ENCODE measurements at regions not wholly inside any gene's neighbourhood (a gene's known extent, or its start where the extent isn't known, plus 50 kb on each side); places are given as distances from the start of the nearest gene placed in this dataset.

DNA sequence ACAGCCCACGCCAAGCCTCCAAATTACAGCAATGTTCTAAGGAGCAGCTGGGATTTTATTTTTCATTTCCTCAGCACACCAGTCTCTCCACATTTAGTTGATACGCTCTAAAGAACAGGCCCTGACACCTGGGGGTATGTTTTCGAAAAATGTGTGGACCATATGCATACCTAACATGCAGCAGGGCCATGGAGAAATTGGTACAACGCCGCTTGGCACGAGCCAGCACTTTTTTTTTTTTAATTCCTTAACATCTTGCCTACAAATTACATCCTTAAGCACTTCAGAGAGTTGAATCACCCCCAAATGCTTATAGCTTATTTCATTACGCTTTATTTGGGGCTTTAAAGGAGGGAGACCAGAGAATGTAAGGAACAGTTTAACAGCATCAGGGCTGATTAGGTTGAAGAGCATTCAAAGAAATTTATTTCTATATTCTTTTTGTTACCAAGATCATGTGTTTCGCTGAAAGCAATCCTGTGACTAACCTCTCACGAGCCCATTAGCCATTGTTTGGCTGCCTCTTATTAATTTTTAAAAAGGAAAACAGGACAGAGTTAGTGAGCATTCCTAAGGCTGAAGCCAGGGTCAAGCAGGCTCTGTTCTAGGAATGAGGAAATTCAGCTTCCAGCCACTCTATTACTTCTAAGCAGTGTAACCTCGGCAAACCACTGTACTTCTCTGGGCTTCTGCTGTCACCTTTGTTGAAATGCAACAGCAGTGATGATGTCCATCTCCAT is 173.8 kb downstream of the ACTL7B start:
- no peak overlapping the region for H3K27ac Mint-ChIP-seq
- H3K27me3 Mint-ChIP-seq, result no peaks in the 10 kb centered on the region
- H3K4me3 Mint-ChIP-seq, result no peak overlapping the region
- H3K36me3 Mint-ChIP-seq, result no peaks in the 10 kb centered on the region
- no peaks in the 10 kb centered on the region for H3K4me1 Mint-ChIP-seq
- peaks cover 10% of the 10 kb centered on the region for H3K9me3 Mint-ChIP-seq

DNA sequence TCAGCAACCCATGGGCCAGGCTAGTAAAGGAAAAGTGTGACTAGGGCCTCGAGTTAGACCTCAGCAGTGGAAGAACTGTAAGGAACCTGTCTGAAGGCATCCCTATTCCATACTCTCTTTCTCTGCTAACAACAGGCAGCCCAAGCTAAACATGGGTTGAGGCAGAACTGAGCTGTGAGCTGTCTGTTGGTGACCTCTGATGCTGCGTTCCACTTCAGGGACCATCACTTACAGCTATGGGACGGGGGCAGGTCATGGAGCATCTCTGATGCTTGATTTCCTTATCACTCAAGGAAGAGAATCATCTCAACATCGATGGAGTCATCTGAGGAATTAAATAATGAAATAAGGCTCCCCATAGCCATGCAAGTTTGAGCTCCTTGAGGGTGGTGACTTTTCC is 174.8 kb downstream of the ACTL7B start:
- Mint-ChIP-seq H3K9me3 (peaks cover under 1% of the 10 kb centered on the region), H3K27ac (no peak overlapping the region), H3K27me3 (no peaks in the 10 kb centered on the region), H3K4me3 (no peak overlapping the region), H3K4me1 (no peaks in the 10 kb centered on the region), H3K36me3 (no peaks in the 10 kb centered on the region)

DNA sequence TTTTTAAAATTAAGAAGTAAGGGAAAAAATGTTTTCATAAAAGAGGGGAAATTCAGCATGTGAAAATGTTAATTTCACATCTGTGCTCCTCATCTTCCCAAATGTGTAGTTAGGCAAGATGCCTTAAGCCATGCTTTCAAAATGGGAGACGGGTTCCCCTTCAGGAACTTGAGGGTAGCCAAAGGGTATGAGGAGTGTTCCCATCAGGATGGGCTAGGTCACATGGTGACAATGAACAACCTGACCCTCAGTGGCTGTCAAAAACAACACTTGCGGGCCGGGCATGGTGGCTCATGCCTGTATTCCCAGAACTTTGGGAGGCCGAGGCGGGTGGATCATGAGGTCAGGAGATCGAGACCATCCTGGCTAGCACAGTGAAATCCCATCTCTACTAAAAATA is 178.0 kb downstream of the ACTL7B start:
- H3K27ac Mint-ChIP-seq, result no peak overlapping the region
- H3K4me1 Mint-ChIP-seq, result no peaks in the 10 kb centered on the region
- no peaks in the 10 kb centered on the region for H3K27me3 Mint-ChIP-seq

DNA sequence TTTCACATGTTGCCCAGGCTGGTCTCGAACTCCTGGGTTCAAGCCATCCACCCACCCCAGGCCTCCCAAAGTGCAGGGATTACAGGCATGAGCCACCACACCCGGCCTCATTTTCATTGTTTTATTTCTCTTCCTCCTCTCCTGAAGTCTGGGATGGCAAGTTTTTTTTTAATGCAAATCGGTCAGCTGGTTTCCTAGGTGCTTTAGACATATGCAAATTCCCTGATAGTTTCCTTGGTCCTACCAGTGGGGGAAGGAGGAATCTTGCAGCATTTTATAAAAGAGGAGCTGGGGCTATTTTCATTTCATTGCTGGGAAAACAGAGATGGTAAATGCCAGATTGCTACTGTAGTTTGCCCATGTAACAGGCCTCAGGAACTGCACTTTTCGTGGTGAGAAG is 179.4 kb downstream of the ACTL7B start:
- Mint-ChIP-seq H3K4me3 (no peak overlapping the region), H3K36me3 (no peaks in the 10 kb centered on the region), H3K9me3 (no peaks in the 10 kb centered on the region), H3K4me1 (no peaks in the 10 kb centered on the region), H3K27me3 (no peaks in the 10 kb centered on the region), H3K27ac (no peak overlapping the region)

More for the DNA sequence above, 178.0 kb downstream of the ACTL7B start:
- no peaks in the 10 kb centered on the region for H3K9me3 Mint-ChIP-seq
- no peaks in the 10 kb centered on the region for H3K36me3 Mint-ChIP-seq
- no peak overlapping the region for H3K4me3 Mint-ChIP-seq

DNA sequence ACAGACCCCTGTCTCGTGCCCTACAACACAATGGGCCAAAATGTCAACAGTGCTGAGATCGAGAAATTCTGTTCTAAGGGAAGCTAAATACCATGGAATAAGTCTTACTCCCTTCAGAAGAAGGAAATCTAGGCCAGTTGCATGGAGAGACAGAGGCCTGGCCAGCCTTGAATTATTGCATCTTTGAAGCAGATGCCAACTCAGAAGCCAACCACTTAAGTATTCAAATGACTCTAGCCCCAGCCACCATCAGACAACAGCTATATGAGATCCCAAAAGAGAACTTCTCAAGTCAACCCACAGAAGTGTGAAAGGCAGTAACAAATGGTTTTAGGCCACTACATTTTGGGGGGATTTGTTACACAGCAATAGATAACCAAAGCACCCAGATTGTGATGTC is 180.1 kb downstream of the ACTL7B start:
- Mint-ChIP-seq H3K36me3 (no peaks in the 10 kb centered on the region), H3K27ac (no peak overlapping the region), H3K9me3 (no peaks in the 10 kb centered on the region), H3K4me1 (no peaks in the 10 kb centered on the region), H3K4me3 (no peak overlapping the region), H3K27me3 (no peaks in the 10 kb centered on the region)

DNA sequence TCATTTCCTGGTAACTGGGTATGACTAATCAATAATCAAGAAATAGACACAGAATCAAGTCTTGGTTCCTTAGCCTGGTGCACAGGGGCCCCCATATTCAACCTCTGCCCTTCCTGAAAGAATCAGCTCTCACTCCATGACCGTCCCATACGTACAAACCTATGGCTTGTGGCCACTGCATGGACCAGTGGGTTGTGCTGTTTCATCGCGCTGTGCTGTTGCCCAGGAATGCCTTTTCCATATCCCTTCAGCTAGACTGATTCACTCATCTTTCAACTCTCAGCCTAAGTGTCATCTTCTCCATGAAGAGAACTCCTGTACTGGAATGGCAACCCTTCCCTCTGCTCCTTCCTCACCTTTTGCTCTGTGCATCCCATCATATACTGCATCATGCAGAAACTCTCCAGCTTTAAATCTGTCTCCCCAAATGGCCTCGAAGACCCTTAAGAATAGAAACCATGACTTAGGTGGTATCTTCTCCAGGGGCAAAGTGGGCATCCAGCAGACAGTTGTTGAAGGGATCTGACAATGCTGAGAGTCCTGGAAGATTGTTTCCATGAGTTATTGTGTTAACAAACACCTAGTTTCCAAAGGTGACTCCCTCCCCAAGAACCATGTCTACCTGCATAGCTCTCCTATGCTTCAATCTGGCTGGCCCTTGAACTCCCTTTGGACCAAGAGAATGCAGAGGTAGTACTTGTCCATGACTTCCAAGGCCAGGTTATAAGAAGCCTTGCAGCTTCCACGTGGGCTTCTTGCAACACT is 180.8 kb downstream of the ACTL7B start:
- Mint-ChIP-seq H3K36me3 (no peaks in the 10 kb centered on the region), H3K4me3 (no peak overlapping the region), H3K9me3 (no peaks in the 10 kb centered on the region), H3K27me3 (no peaks in the 10 kb centered on the region), H3K4me1 (no peaks in the 10 kb centered on the region), H3K27ac (no peak overlapping the region)

DNA sequence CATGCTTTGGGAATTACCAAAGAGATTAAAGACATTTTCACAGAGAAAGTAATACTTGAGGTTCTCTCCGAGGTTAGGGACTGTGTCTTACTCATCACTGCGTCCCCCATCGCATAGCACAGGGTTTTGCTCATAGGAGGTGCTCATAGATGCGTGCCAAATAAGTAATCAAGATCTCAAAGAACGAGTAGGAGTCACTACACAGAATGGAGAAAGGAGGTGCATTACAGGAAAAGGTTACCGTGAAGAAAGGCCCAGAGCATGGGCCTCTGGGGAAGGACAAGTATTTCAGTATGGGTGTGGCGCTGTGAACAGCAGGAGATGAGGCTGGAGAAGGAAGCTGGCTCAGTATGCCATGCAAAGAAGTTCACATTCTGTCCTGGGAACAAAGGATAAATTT is 182.4 kb downstream of the ACTL7B start:
- Mint-ChIP-seq H3K9me3 (no peaks in the 10 kb centered on the region), H3K27ac (no peak overlapping the region)

DNA sequence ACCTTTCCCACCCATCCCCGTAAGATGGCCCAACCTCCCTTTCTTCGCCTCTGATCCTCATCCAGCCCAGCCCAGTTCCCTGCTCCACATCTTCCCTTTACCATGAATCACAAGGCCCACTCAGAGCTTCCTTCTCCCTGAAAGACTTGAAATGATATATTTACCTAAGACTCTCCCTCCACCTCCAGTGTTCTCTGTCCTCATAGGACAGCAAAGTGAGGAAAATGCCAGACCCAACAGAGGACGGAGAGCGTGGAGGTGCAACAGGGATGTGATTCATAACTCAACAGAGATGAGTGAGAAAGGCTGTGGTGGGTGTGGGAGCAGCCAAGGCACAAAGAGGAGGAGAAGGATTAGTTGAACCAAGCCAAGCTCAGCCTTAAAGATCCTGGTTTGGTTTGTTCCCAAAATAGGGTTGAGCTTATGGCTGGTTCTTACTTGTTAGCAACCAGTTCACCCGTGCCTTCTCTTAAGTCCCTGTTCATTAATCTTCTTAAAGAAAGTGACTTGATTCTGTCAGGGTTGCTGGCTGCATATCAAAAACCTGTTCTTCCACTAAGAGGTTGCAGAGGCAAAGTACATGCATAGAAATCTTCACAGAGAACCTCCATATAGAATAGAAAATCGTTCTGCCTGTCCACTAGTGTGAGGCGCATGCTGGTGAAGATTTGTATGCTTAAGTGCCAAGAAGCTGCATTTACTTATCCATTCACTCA is 183.2 kb downstream of the ACTL7B start:
- Mint-ChIP-seq H3K27me3 (no peaks in the 10 kb centered on the region), H3K4me3 (no peak overlapping the region), H3K4me1 (no peaks in the 10 kb centered on the region), H3K9me3 (no peaks in the 10 kb centered on the region), H3K27ac (no peak overlapping the region), H3K36me3 (no peaks in the 10 kb centered on the region)

More for the DNA sequence above, 182.4 kb downstream of the ACTL7B start:
- Mint-ChIP-seq H3K4me1 (no peaks in the 10 kb centered on the region), H3K27me3 (no peaks in the 10 kb centered on the region), H3K4me3 (no peak overlapping the region), H3K36me3 (no peaks in the 10 kb centered on the region)

DNA sequence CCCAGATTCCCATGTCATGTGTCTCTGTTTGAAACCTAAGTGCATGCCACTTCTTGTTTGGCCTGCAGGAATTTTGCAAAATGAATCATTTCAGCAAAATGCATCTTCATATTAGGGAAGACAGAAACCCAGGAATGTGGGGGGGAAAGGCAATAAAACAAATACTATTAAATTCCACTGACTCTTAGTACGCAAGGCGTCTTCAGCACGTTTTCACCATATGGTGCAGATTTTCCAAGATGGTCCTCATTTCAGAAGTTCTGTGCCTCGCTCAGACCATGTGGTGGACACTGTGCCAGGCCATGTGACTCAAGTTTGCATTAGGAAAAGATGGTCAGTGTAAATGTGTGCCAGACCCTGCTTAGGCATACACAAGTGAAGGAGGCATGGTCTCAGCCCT is 184.0 kb downstream of the ACTL7B start:
- Mint-ChIP-seq H3K9me3 (no peaks in the 10 kb centered on the region), H3K36me3 (no peaks in the 10 kb centered on the region), H3K4me1 (no peaks in the 10 kb centered on the region), H3K4me3 (no peak overlapping the region), H3K27me3 (no peaks in the 10 kb centered on the region), H3K27ac (no peak overlapping the region)

DNA sequence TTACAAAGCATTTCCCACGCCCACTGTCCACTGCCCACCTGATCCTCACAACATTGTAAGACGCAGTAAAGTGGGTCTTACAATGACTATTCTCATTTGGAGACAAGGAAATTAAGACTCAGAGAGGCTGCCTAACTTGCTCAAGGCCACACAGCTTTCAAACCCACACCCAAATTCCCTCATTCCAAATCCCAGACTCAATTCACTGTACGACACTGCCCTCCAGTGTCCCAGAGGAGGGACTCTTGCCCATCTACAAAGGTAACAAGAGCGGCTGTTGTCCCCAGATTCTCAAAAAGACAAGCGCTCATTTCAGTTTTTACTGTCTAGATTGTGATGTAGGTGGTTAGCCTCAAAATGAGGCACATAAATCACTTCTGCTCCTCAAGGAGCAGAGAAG is 184.6 kb downstream of the ACTL7B start:
- no peaks in the 10 kb centered on the region for H3K4me1 Mint-ChIP-seq

DNA sequence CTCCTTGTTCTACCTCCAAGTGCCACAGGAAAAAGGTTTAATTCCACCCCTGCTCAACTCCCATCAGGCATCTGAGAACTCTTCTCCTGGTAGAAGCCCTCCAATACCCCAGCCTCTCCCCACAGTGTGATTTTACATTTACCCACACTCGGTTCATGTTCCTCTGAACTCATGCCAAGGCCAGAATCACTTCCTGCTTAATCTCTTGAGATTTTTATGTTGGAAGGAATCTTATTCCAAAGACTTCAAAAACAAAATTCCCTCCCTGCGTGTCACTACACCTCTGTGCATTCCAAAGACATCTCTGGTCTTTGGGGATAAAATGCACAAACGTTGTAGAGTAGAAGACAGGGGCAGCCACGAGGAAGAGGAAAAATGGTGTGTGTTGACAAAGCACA is 186.8 kb downstream of the ACTL7B start:
- Mint-ChIP-seq H3K4me1 (no peaks in the 10 kb centered on the region), H3K4me3 (no peak overlapping the region)

More for the DNA sequence above, 184.6 kb downstream of the ACTL7B start:
- H3K9me3 Mint-ChIP-seq, result no peaks in the 10 kb centered on the region
- no peak overlapping the region for H3K27ac Mint-ChIP-seq
- no peaks in the 10 kb centered on the region for H3K27me3 Mint-ChIP-seq
- no peaks in the 10 kb centered on the region for H3K36me3 Mint-ChIP-seq
- no peak overlapping the region for H3K4me3 Mint-ChIP-seq

DNA sequence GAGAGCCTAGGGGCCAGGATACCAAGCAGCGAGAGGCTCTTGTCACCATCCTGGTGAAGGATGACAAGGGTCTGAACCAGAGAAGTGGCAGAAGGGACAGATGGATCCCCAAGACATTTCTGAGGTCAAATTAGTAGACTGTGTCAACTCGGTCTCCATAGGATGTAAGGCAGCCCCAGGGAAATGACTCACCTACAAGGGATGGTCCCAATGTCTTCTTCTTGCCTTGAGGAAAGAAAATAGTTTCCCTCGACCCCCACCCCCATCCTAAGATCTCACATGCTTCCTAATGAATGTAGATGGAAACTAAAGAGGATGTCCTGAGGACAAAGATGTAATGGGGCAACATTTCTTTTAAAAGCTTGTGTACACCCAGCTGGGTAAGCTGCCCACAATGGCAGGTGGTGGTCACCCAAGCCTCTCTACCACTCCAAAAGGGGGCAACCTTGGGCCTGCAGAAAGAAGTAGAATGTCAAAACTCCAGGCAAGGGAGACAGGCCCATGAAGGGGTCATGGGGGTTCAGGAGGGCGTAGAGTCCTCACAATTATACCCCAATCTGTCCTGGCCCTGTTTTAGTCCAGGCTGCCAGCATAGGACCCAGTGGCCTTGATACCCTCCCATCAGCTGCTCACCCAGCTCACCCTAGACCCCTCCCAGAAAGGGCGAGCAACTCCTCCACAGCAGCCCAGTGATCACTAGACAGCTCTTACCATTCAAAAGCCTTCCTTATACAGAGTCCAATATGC is 187.4 kb downstream of the ACTL7B start:
- Mint-ChIP-seq H3K4me3 (no peak overlapping the region), H3K36me3 (no peaks in the 10 kb centered on the region), H3K27ac (no peak overlapping the region), H3K27me3 (no peaks in the 10 kb centered on the region), H3K9me3 (no peaks in the 10 kb centered on the region), H3K4me1 (no peaks in the 10 kb centered on the region)

More for the DNA sequence above, 186.8 kb downstream of the ACTL7B start:
- no peak overlapping the region for H3K27ac Mint-ChIP-seq
- H3K36me3 Mint-ChIP-seq, result no peaks in the 10 kb centered on the region
- no peaks in the 10 kb centered on the region for H3K9me3 Mint-ChIP-seq
- no peaks in the 10 kb centered on the region for H3K27me3 Mint-ChIP-seq

DNA sequence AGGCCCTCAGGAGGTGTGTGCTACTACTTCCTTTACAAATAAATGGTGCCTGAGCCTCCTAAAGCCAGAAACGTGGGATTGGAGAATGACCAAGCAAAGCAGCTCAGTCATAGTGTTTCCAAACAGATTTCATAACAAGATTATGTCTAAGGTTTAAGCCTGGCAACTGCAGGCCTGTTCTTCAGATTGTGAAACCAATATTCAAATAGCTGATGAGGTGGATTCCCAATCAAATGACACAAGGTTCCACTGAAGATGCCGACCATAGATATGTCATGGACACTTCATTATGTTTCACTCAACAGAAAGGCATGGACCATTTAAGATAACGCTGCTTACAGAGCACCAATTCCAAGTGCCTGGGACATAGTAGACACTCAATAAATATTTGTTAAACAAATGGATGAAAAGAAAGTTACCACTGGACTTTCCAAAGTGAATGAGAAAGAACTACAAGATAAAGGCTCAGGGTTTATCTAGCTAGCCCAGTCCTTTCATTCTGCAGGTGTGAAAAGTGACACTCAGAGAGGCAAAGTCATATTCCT is 189.5 kb downstream of the ACTL7B start:
- no peaks in the 10 kb centered on the region for H3K9me3 Mint-ChIP-seq
- H3K4me3 Mint-ChIP-seq, result no peak overlapping the region
- no peaks in the 10 kb centered on the region for H3K36me3 Mint-ChIP-seq
- H3K27me3 Mint-ChIP-seq, result no peaks in the 10 kb centered on the region
- H3K4me1 Mint-ChIP-seq, result no peaks in the 10 kb centered on the region
- no peak overlapping the region for H3K27ac Mint-ChIP-seq

DNA sequence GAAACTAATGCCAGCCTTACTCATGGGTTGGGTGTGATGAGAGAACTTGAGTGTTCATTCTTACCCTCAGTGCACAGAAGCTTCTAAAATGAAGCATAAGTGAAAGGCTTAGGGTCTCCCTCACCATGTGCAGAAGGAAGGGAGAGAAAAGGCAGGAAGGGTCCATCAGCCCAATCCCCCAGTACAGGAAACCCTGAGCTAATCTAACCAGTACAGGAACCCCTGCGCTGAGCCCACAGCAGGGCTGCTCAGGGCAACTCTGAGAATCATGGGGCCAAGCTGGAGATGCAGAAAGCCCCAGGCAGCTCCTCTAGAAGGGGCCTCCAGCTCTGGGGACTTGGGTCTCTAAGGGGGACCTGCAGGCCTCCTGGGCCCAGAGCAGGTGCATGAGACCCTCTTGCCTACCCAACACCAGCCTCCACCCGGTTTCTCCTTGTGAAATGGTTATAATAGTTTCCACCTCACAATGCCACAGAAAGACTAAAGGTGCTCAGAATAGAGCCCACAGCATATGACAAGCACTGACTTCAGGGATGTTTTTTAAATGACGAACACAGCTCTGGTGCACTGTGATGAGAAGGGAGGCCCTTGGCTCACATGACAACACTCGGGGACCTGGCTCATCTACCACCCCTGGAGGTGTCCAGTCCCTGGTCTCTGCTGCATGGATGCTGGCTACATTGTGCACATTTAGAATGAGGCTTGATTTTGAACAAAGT is 190.1 kb downstream of the ACTL7B start:
- Mint-ChIP-seq H3K4me1 (no peaks in the 10 kb centered on the region), H3K27me3 (no peaks in the 10 kb centered on the region), H3K36me3 (no peaks in the 10 kb centered on the region), H3K4me3 (no peak overlapping the region), H3K27ac (no peak overlapping the region), H3K9me3 (no peaks in the 10 kb centered on the region)
